ENCODE measurements at regions not wholly inside any gene's neighbourhood (a gene's known extent, or its start where the extent isn't known, plus 50 kb on each side); places are given as distances from the start of the nearest gene placed in this dataset.
"Not testable (repeated sequence)": the region's sequence is repeated elsewhere in the genome, so short reads cannot be mapped to it uniquely, and the experiment has no call there.

DNA sequence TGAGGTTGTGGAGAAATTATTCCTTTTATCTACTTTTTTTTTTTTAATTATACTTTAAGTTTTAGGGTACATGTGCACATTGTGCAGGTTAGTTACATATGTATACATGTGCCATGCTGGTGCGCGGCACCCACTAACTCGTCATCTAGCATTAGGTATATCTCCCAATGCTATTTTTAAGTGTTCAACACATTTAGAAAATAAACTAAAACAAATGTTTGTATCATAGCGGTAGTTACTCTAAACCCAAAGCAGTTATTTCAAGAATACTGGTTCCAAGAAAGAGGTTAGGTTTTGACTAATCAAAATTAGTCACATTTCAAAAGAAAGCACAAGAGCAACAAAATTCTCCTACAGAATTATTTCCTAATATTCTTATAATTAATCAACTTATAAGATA is 119.5 kb upstream of the SEM1 start:
- DNase-seq: not testable (repeated sequence)

DNA sequence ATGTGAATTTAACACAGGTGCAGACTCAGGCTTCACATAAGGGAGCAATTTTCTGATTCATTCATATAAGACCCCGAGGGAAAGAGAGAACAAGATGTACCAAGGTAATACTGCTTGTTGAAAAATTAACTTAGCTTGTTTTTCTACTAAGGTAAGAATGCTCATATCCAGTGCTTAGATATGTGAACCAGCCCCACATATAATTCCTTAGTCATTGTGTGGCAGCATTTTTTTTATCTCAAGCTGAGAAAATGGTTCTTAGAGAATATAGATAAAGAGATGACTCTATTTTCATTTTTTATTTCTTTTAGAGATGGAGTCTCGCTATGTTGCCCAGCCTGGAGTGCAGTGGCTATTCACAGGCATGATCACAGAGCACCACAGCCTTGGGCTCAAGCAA is 121.8 kb upstream of the SEM1 start:
- no peak for DNase-seq

- no peak for DNase-seq
These were observed 122.5 kb upstream of the SEM1 start for GRCh38 chr7:96832092-96832662.

DNA sequence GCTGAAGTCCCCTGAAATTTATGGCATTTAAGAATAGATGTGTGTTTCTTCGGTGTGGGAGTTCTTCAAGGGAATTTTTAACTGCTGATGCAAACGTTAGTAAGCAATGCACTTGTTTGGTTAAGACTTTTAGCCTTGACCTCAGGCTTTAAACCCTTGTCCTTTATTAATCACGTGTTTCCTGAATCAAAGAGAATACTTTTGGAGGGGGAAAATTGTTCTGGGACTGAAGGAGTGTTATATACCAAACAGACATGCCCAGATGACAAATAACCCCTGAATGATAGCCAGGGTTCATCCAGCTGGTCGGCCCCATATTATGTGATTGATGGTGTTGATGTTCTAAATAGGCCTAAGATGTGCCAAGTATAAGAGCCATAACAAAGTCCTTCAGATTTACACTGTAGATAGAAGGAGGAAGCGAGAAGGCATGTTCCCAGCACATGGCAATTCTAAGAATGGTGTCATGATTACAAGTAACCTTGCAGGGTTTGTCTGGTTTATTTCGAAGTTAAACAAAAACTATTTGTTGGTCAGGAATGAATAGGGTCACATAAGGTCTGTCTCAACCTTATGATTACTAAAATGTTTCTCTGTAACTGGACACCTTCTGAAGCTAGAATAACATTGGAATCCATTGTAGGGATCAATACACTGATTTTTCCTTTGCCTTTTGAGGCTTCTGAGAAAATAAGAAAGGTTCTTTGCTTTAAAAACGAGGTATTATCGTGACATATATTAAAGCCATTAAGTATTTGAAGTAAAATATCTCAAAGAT is 124.2 kb upstream of the SEM1 start:
- DNase-seq: no peak

- DNase-seq: no peak
These were observed 126.8 kb upstream of the SEM1 start for GRCh38 chr7:96836456-96836855.

- DNase-seq: no peak
These were observed 127.9 kb upstream of the SEM1 start for GRCh38 chr7:96837593-96837992.

DNA sequence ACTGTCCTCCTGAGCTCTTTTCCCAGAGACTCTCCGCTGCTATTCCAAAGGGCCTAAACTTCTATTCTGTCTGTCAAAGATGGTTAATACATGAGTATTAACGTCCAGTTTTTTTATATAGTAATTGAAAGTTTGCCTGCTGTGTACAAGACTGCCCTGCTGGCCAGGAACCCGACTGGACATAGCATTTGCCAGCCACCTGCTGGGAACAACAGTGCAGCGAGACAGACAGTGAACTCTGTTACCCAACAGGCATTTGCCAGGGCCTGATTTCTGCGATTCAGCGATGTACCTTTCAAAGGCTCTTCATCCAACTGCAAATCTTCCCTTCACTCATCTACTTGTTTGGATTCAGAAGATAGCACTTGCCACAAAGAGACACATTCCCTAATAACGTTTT is 128.8 kb upstream of the SEM1 start:
- DNase-seq: no peak

- peak; percentile 37 for DNase-seq
These were observed 145.5 kb upstream of the SEM1 start for GRCh38 chr7:96855139-96855538.

DNA sequence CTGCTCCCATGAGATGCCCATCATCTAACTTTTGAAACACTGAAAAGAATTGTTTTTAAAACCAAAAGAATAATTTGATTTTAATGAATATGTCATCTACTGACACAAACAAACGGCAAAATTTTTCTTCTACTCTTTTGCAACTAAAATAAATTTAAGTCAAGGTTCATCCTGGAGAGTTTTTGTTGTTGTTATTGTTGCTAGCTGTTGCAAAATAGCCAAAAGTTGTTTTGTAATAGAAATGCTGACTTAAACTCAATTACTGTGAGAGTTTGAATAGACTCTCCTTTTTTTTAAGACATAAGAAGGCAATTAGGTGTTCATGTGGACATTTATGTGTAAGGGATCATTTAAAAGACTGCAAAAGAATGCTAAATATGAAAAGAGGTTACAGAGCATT is 146.0 kb upstream of the SEM1 start:
- no peak for DNase-seq

- no peak for DNase-seq
These were observed 135.8 kb upstream of the DLX6 start for GRCh38 chr7:96869538-96869937.

GRCh38 chr7:96870185-96870584 is 135.2 kb upstream of the DLX6 start:
- no peak for DNase-seq

- no peak for DNase-seq
These were observed 134.4 kb upstream of the DLX6 start for GRCh38 chr7:96870934-96871333.

- no peak for DNase-seq
These were observed 117.9 kb upstream of the DLX6 start for GRCh38 chr7:96887426-96887825.

DNA sequence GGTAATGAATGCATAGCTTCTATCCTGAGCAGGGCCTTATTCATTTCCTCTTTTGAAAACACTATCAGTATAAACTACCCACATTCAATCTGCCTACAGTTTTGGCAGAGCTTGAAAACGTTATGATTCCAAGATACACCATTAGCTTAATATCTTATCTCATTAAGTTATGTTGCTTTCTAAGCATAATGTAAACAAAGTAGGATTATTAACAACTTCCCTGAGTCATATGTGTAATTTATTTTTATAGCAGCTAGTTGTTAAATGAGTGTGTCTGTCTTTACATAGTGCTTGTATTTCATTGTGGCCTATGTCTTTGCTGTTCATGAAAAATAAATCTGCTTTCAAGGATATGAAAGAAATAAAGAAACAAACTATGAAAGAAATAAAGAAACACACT is 106.2 kb upstream of the DLX6 start:
- peak; percentile 17 for DNase-seq

GRCh38 chr7:96901822-96902445 is 103.4 kb upstream of the DLX6 start:
- DNase-seq: peak; percentile 28

- no peak for DNase-seq
These were observed 101.4 kb upstream of the DLX6 start for GRCh38 chr7:96903906-96904305.

DNA sequence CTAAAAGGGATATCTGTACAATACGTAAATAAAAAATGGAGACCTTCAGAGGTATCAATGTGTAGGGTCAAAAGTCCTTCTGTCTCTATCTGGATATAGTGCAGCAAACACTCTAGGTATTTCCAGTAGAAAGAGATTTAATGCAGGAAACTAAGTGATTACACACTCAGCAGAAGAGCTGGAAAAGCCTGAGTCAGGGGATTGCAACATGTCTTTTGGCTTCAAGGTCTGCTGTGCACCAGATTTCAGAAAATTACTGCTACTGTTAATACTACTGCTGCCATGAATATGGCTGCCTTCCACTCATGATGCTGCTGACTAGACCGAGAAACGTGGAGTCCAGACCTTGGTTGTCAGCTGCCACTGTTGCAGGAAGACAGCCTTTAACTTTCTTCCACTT is 94.9 kb upstream of the DLX6 start:
- DNase-seq: no peak

- no peak for DNase-seq
These were observed 90.3 kb upstream of the DLX6 start for GRCh38 chr7:96915029-96915428.

DNA sequence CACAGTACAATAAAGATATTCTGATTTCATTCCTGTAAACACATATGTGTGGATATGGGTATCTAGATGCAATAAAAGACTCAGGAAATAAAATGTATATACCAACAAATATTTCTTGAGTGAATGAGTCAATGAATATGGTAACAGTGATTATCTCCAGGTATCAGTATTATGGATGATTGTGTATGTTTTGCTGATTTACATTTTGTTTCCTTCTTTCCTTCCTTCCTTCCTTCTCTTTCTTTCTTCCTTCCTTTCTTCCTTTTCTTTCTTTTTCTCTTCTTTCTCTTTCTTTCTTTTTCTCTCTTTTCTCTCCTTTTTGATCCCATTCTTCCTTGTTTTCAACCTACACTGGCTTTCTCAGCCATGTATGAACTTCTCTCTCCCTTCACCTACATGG is 85.3 kb upstream of the DLX6 start:
- no peak for DNase-seq

GRCh38 chr7:96920713-96921112 is 84.6 kb upstream of the DLX6 start:
- DNase-seq: no peak

DNA sequence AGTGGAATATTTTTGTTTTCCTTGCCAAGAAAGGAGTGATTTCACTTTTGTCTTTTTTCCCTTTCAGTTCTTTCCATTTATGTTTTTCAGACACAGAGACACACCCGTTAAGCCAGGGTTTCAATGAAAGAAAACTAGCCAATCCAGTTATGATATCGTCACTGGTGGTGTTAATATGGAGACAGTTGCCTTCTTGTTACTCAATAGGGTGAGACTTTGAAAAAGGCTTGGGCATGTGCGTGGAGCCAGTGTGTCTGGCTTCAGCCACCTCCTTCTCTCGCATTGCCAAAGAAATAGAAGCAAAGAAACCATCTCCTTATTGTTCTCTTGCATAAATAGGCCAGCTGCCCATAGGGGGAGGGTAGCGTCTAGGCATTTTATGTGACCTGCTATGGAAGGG is 84.1 kb upstream of the DLX6 start:
- DNase-seq: no peak

- no peak for DNase-seq
These were observed 83.6 kb upstream of the DLX6 start for GRCh38 chr7:96921771-96922170.

DNA sequence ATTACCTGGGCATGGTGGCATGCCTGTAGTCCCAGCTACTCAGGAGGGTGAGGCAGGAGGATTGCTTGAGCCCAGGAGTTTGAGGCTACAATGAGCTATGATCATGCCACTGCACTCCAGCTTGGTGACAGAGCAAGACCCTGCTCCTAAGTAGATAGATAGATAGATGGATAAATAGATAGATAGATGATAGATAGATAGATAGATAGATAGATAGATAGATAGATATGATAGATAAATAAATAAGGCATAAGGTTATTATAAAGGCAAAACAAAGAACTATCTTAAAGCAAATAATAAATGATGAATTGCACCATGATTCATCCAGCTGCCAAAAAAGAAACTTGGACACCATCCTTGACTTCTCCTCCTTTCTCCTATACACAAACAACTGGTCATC is 82.0 kb upstream of the DLX6 start:
- not testable (repeated sequence) for DNase-seq

DNA sequence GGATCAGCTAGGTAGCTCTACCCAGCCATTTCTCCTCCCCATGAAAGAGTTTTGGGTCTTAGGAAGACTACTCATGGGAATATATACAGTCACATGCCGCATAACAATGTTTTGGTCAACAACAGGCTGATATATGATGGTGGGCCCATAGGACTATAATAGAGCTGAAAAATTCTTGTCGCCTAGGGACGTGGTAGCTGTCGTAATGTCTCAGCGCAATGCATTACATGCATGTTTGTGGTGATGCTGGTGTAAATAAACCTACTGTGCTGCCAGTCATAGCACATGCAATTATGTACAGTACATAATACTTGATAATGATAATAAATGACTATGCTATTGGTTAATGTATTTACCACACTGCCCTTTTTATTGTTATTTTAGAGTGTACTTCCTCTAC is 78.2 kb upstream of the DLX6 start:
- DNase-seq: no peak

GRCh38 chr7:96928965-96929364 is 76.4 kb upstream of the DLX6 start:
- DNase-seq: no peak

Data from NCI-H2081 treated with DMSO at 0.1 percent for 48 hours (cell line).